ENCODE measurements at regions not wholly inside any gene's neighbourhood (a gene's known extent, or its start where the extent isn't known, plus 50 kb on each side); places are given as distances from the start of the nearest gene placed in this dataset.

DNA sequence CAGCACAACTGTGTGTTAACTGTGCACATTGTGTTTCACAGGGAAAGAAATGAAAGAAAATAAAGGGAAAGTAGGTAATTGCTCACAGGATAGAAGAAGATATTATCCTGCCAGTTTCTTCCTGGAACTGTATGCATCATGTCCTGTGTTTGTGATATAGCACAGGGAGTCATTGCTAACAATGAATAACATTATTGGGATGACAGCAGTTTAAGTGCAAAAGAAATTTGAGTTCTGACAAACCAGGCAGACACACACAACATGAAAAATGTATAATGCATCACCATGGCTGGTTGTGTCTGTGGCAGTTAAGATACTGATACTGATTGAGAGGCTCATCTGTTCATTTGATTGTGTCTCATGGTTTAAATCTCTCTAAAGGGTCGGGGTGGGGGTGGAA is 145.4 kb downstream of the SPATA31D1 start:
- TF ChIP-seq POLR2AphosphoS5 (IDR thresholded peaks at IDR 0.05; ENCODE audit: low read depth, low read length) (no peak), TAF1 (IDR thresholded peaks at IDR 0.05; ENCODE audit: borderline replicate concordance, insufficient read depth, low read length) (no peak), FOXP2 (optimal IDR thresholded peaks at IDR 0.05; ENCODE audit: borderline replicate concordance, extremely low read depth, extremely low read length, insufficient read depth) (no peak), SIN3A (IDR thresholded peaks at IDR 0.05; ENCODE audit: borderline replicate concordance, insufficient read depth, low read length) (no peak)
- TF ChIP-seq, protein P1, sequence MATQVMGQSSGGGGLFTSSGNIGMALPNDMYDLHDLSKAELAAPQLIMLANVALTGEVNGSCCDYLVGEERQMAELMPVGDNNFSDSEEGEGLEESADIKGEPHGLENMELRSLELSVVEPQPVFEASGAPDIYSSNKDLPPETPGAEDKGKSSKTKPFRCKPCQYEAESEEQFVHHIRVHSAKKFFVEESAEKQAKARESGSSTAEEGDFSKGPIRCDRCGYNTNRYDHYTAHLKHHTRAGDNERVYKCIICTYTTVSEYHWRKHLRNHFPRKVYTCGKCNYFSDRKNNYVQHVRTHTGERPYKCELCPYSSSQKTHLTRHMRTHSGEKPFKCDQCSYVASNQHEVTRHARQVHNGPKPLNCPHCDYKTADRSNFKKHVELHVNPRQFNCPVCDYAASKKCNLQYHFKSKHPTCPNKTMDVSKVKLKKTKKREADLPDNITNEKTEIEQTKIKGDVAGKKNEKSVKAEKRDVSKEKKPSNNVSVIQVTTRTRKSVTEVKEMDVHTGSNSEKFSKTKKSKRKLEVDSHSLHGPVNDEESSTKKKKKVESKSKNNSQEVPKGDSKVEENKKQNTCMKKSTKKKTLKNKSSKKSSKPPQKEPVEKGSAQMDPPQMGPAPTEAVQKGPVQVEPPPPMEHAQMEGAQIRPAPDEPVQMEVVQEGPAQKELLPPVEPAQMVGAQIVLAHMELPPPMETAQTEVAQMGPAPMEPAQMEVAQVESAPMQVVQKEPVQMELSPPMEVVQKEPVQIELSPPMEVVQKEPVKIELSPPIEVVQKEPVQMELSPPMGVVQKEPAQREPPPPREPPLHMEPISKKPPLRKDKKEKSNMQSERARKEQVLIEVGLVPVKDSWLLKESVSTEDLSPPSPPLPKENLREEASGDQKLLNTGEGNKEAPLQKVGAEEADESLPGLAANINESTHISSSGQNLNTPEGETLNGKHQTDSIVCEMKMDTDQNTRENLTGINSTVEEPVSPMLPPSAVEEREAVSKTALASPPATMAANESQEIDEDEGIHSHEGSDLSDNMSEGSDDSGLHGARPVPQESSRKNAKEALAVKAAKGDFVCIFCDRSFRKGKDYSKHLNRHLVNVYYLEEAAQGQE (IDR thresholded peaks at IDR 0.05; ENCODE audit: insufficient read depth in 1 of 2, low read depth in 2 of 2, low read length in 2 of 2): no peak

Measured in PFSK-1 (cell line).